ENCODE measurements at regions not wholly inside any gene's neighbourhood (a gene's known extent, or its start where the extent isn't known, plus 50 kb on each side); places are given as distances from the start of the nearest gene placed in this dataset.

- TF ChIP-seq CTCF (IDR thresholded peaks at IDR 0.05; ENCODE audit: low read depth, low read length, missing control alignments): no peak
- no peak for DNase-seq (ENCODE audit: extremely low read depth, low read depth)
These were observed 495.1 kb upstream of the FAM241A start for GRCh38 chr4:111650146-111650545.

GRCh38 chr4:111650674-111651086 lies 494.6 kb upstream of the FAM241A start:
- H3K4me3 ChIP-seq (replicated peaks; ENCODE audit: low read depth, low read length): no peak overlapping the region
- no peak for TF ChIP-seq CTCF (IDR thresholded peaks at IDR 0.05; ENCODE audit: low read depth, low read length, missing control alignments)
- no peak for DNase-seq (ENCODE audit: extremely low read depth, low read depth)

More at GRCh38 chr4:111650146-111650545, 495.1 kb upstream of the FAM241A start:
- H3K4me3 ChIP-seq (replicated peaks; ENCODE audit: low read depth, low read length): no peak overlapping the region

GRCh38 chr4:111652236-111652635 lies 493.0 kb upstream of the FAM241A start:
- DNase-seq (ENCODE audit: extremely low read depth, low read depth): no peak
- no peak overlapping the region for H3K4me3 ChIP-seq (replicated peaks; ENCODE audit: low read depth, low read length)
- TF ChIP-seq CTCF (IDR thresholded peaks at IDR 0.05; ENCODE audit: low read depth, low read length, missing control alignments): no peak

- no peak for DNase-seq (ENCODE audit: extremely low read depth, low read depth)
- no peak for TF ChIP-seq CTCF (IDR thresholded peaks at IDR 0.05; ENCODE audit: low read depth, low read length, missing control alignments)
- H3K4me3 ChIP-seq (replicated peaks; ENCODE audit: low read depth, low read length): no peak overlapping the region
These were observed 492.3 kb upstream of the FAM241A start for GRCh38 chr4:111652986-111653385.

GRCh38 chr4:111662496-111662895 lies 482.8 kb upstream of the FAM241A start:
- DNase-seq (ENCODE audit: extremely low read depth, low read depth): no peak
- TF ChIP-seq CTCF (IDR thresholded peaks at IDR 0.05; ENCODE audit: low read depth, low read length, missing control alignments): no peak
- H3K4me3 ChIP-seq (replicated peaks; ENCODE audit: low read depth, low read length): no peak overlapping the region

GRCh38 chr4:111664308-111664945 lies 480.8 kb upstream of the FAM241A start:
- DNase-seq (ENCODE audit: extremely low read depth, low read depth): no peak
- no peak overlapping the region for H3K4me3 ChIP-seq (replicated peaks; ENCODE audit: low read depth, low read length)
- no peak for TF ChIP-seq CTCF (IDR thresholded peaks at IDR 0.05; ENCODE audit: low read depth, low read length, missing control alignments)

All from HFF-Myc (cell line).